ENCODE measurements at regions not wholly inside any gene's neighbourhood (a gene's known extent, or its start where the extent isn't known, plus 50 kb on each side); places are given as distances from the start of the nearest gene placed in this dataset.
"Not testable (repeated sequence)": the region's sequence is repeated elsewhere in the genome, so short reads cannot be mapped to it uniquely, and the experiment has no call there.

DNA sequence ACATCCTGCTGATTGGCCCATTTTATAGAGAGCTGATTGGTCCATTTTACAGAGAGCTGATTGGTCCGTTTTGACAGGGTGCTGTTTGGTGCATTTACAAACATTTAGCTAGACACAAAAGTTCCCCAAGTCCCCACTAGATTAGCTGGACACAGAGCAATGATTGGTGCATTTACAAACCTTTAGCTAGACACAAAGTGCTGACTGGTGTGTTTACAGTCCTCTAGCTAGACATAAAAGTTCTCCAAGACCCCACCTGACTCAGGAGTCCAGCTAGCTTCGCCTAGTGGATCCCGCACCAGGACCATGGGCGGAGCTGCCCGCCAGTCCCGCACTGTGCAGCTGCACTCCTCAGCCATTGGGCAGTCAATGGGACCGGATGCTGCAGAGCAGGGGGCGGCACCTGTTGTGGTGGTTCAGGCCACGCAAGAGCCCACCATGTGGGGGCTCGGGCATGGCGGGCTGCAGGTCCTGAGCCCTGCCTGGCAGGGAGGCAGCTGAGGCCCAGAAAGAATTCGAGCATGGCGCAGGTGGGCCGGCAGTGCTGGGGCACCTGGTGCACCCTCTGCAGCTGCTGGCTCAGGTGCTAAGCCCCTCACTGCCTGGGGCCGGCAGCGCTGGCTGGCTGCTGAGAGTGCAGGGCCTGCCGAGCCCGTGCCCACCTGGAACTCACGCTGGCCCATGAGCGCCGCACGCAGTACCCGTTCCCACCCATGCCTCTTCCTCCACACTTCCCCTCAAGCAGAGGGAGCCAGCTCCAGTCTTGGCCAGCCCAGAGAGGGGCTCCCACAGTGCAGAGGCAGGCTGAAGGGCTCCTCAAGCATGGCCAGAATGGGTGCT lies 713.2 kb upstream of the GYPC start:
- no peak overlapping the region for H3K27ac ChIP-seq
- no peak for DNase-seq (ENCODE audit: low read depth, low spot score)

GRCh38 chr2:125959047-125959446 lies 696.9 kb upstream of the GYPC start:
- no peak for DNase-seq (ENCODE audit: low read depth, low spot score)
- no peak overlapping the region for H3K27ac ChIP-seq

DNA sequence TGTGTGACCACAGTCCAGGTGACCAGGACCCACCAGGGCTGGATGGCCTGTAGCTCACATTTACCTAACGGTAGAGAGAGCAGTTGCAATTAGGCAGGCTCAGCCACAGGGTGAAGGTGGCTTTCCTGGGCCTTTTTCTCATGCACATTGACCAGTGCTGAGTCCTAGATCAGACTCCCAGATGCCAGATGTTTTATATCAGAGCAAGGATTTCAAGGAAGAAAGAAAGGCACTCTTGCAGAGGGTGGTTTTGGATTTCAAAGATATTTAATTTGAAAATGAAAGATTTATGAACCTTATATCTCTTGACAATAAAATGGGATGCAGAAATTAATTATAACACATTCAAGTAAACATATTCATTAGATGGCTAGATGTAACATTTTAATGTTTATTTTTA lies 694.2 kb upstream of the GYPC start:
- no peak for DNase-seq (ENCODE audit: low read depth, low spot score)
- no peak overlapping the region for H3K27ac ChIP-seq

- DNase-seq (ENCODE audit: low read depth, low spot score), result no peak
Observed at GRCh38 chr2:125979886-125980285, 676.1 kb upstream of the GYPC start.

DNA sequence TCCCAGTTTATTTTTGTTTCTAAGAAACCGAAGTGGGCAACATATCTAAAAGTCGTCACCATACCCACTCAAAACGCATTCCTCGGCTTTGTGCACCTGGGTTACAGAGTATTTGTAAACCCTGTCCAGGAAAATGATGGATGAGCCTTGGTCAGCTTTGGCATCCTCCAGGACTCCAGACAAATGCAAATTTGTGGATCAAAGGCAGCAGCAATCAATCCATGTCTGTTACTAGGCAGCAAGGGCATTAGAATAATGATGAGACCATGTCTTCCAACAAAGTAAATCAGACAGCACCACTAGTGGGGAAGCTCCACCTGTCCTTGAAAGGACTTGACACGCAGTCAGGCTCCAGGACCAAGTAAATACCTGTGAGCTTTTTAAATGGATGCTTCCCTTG lies 672.6 kb upstream of the GYPC start:
- no peak overlapping the region for H3K27ac ChIP-seq
- no peak for DNase-seq (ENCODE audit: low read depth, low spot score)

More at GRCh38 chr2:125979886-125980285, 676.1 kb upstream of the GYPC start:
- H3K27ac ChIP-seq, result no peak overlapping the region

GRCh38 chr2:126029316-126029715 lies 626.6 kb upstream of the GYPC start:
- no peak overlapping the region for H3K27ac ChIP-seq
- no peak for DNase-seq (ENCODE audit: low read depth, low spot score)

- no peak for DNase-seq (ENCODE audit: low read depth, low spot score)
- H3K27ac ChIP-seq, result no peak overlapping the region
Observed at GRCh38 chr2:126038861-126039260, 617.1 kb upstream of the GYPC start.

- no peak for DNase-seq (ENCODE audit: low read depth, low spot score)
- H3K27ac ChIP-seq, result no peak overlapping the region
Observed at GRCh38 chr2:126041391-126042047, 614.4 kb upstream of the GYPC start.

GRCh38 chr2:126042089-126042488 lies 613.9 kb upstream of the GYPC start:
- DNase-seq (ENCODE audit: low read depth, low spot score), result no peak
- H3K27ac ChIP-seq, result no peak overlapping the region

- no peak for DNase-seq (ENCODE audit: low read depth, low spot score)
- no peak overlapping the region for H3K27ac ChIP-seq
Observed at GRCh38 chr2:126048719-126049118, 607.2 kb upstream of the GYPC start.

DNA sequence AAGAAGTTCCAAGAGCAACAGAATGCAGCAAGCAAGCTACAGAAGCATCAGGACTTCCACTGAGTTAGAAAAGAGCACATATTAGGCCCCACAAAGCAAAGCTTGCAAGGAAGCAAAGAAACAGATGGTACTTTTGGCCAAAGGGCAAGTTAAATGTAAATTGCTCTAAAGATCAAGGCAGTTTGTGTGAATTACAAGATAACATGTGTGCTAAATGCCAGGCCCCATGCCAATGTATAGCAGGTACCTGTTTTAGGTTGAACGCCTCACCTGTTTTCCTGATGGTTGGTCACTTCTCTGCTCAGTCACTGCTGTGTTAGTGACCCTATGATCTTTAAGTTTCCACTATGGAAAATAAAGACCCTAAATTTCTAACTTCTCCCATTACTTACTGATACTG lies 606.5 kb upstream of the GYPC start:
- H3K27ac ChIP-seq, result no peak overlapping the region
- DNase-seq (ENCODE audit: low read depth, low spot score), result no peak

- no peak overlapping the region for H3K27ac ChIP-seq
- no peak for DNase-seq (ENCODE audit: low read depth, low spot score)
Observed at GRCh38 chr2:126050991-126051736, 604.8 kb upstream of the GYPC start.

DNA sequence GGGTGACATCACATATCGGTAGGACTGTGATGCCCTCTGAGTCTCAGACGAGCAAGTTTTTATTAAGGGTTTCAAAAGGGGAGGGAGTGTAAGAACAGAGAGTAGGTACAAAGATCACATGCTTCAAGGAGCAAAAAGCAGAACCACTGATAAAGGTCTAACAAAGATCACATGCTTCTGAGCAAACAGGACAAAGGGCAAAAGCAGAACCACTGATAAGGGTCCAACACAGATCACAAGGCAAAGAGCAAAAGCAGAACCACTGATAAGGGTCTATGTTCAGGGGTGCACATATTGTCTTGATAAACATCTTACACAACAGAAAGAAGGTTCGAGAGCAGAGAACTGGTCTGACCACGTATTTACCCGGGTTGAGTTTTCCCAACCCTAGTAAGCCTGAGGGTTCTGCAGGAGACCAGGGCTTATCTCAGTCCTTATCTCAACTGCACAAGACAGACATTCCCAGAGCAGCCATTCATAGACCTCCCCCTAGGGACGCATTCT lies 604.2 kb upstream of the GYPC start:
- not testable (repeated sequence) for H3K27ac ChIP-seq; DNase-seq (ENCODE audit: low read depth, low spot score)

DNA sequence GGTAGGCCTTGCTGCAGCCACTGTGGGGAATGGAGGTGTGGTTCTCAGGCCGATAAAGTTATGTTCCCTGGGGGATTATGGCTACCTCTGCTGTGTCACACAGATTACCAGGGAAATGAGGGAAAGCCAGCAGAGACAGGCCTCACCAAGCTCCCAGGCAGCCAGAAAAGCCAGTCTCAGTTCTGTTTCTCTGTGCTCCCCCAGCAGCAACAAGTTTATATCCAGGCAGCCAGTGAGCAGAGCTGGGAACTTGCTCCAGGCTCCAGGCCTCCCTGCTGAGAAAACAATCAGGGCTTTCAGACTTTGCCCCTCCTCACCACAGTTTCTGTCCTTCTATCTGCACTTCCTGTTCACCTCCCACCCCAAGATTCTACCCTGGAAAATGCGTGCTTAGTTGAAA lies 596.6 kb upstream of the GYPC start:
- DNase-seq (ENCODE audit: low read depth, low spot score), result no peak
- no peak overlapping the region for H3K27ac ChIP-seq

- H3K27ac ChIP-seq, result no peak overlapping the region
- DNase-seq (ENCODE audit: low read depth, low spot score), result no peak
Observed at GRCh38 chr2:126085011-126085795, 570.8 kb upstream of the GYPC start.

GRCh38 chr2:126100962-126101361 lies 555.0 kb upstream of the GYPC start:
- no peak for DNase-seq (ENCODE audit: low read depth, low spot score)
- no peak overlapping the region for H3K27ac ChIP-seq

GRCh38 chr2:126106006-126106405 lies 550.0 kb upstream of the GYPC start:
- DNase-seq (ENCODE audit: low read depth, low spot score), result no peak
- H3K27ac ChIP-seq, result no peak overlapping the region

DNA sequence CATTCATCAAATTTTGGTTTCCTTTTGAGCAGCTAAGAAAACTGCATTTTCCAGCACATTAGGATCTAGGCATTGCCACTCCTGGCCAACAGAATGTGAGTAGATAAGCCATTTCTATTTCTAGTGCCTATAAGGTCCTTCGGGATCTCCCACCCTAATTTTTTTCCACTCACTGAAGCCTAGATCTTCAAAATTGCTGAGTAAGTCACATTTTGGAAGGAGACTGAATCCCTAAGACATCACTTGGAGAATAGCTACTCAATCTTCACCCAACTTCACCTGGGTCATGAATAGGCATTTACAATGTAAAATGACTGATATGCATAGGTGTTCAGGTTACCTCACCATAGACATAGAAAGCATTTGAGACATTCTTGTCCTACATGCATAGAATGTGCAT lies 548.1 kb upstream of the GYPC start:
- DNase-seq (ENCODE audit: low read depth, low spot score), result no peak
- H3K27ac ChIP-seq, result no peak overlapping the region

DNA sequence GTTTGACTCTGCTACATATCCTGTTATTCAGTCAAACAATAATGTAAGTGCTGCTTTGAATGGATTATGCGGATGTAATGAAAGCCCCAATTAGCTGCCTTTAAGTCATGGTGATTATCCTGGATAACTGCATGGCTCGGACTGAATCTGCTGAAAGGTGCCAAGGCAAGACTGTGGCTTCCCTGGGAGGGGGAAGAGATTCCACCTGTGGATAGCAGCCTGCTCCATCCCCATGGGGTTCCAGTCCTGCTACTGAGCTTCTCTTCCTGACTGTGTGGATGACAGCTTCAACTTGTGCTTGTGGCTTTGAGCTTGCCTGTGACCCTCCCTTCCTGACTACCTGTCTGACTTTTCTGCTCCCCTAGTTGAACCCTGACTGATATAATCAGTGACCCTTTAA lies 540.0 kb upstream of the GYPC start:
- no peak overlapping the region for H3K27ac ChIP-seq

GRCh38 chr2:126117886-126118285 lies 538.1 kb upstream of the GYPC start:
- no peak overlapping the region for H3K27ac ChIP-seq
- no peak for DNase-seq (ENCODE audit: low read depth, low spot score)

More for the DNA sequence above, 540.0 kb upstream of the GYPC start:
- no peak for DNase-seq (ENCODE audit: low read depth, low spot score)
